Calu3 (cell line): ENCODE measurements at regions not wholly inside any gene's neighbourhood (a gene's known extent, or its start where the extent isn't known, plus 50 kb on each side); places are given as distances from the start of the nearest gene placed in this dataset.
"Not testable (repeated sequence)": the region's sequence is repeated elsewhere in the genome, so short reads cannot be mapped to it uniquely, and the experiment has no call there.

ENCODE experiments used
- BruUV-seq: library from RNA; stranded (reverse); fragments of 400-500 nt; replicated peaks from 2 replicates; lab custom pipeline; 2021; lab: Mats Ljungman, UMichigan
- CTCF ChIA-PET: fragments of 300-600 bp; sonication (Branson Sonifier 250); formaldehyde crosslinking; loops from one replicate; lab custom pipeline; 2022; ENCODE audit warnings: antibody characterized with exemption; lab: Charles Lee
- DNase-seq: peaks from one replicate; pipeline ENCODE4 v3.0.0; 2022
- H3K27ac Mint-ChIP-seq: one replicate; pipeline ENCODE4 v1.8.0; 2022; ENCODE audit warnings: mixed read lengths; ENCODE audit not compliant: unreplicated experiment
- H3K27me3 Mint-ChIP-seq: one replicate; pipeline ENCODE4 v1.8.0; 2022; ENCODE audit warnings: mixed read lengths; ENCODE audit not compliant: unreplicated experiment
- H3K36me3 Mint-ChIP-seq: one replicate; pipeline ENCODE4 v1.8.0; 2022; ENCODE audit warnings: mild to moderate bottlenecking, moderate library complexity, mixed read lengths; ENCODE audit not compliant: insufficient read depth, unreplicated experiment
- H3K4me1 Mint-ChIP-seq: one replicate; pipeline ENCODE4 v1.8.0; 2022; ENCODE audit warnings: mild to moderate bottlenecking, low read depth, mixed read lengths; ENCODE audit not compliant: unreplicated experiment
- H3K4me3 Mint-ChIP-seq: one replicate; pipeline ENCODE4 v1.8.0; 2022; ENCODE audit warnings: mild to moderate bottlenecking, low read depth, moderate library complexity, mixed read lengths; ENCODE audit not compliant: unreplicated experiment
- H3K9me3 Mint-ChIP-seq: one replicate; pipeline ENCODE4 v1.8.0; 2022; ENCODE audit warnings: low read depth, mixed read lengths; ENCODE audit not compliant: unreplicated experiment
- intact Hi-C: fragments of 100-400 bp; cut with micrococcal nuclease; formaldehyde crosslinking; loops from one replicate; pipeline ENCODE4 v1.10.0; 2022; ENCODE audit not compliant: unreplicated experiment
- TF ChIP-seq, protein P1 (sequence below): fragments of 200-600 bp; IDR thresholded peaks from one replicate; pipeline ENCODE4 v1.8.0; 2022; ENCODE audit warnings: antibody characterized with exemption; ENCODE audit not compliant: unreplicated experiment

DNA sequence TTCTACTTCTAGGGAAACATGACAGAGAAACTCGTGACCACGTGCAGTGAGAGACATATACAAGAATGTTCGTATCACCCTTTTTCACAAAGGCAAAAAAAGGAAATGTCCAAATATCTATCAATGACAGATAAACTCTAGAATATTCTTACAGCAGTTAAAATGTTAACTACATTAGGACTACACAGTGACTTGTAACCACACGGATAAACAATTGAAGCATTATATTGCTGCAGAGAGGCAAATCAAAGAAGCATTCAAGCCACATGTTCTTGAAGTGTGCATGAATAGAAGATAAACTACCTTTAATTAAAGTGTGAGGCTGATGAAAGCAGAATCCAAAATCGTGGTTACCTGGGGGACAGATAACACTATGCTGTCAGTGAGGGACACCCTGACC, 935.3 kb upstream of the KLHL29 start:
- no TSS peak for BruUV-seq
- Mint-ChIP-seq H3K36me3 (no peaks in the 10 kb centered on the region), H3K27ac (no peak overlapping the region), H3K4me3 (no peak overlapping the region), H3K27me3 (no peaks in the 10 kb centered on the region), H3K9me3 (peaks cover 3% of the 10 kb centered on the region), H3K4me1 (peaks cover 8% of the 10 kb centered on the region)
- intact Hi-C loops, result no loop called here
- TF ChIP-seq, protein P1, sequence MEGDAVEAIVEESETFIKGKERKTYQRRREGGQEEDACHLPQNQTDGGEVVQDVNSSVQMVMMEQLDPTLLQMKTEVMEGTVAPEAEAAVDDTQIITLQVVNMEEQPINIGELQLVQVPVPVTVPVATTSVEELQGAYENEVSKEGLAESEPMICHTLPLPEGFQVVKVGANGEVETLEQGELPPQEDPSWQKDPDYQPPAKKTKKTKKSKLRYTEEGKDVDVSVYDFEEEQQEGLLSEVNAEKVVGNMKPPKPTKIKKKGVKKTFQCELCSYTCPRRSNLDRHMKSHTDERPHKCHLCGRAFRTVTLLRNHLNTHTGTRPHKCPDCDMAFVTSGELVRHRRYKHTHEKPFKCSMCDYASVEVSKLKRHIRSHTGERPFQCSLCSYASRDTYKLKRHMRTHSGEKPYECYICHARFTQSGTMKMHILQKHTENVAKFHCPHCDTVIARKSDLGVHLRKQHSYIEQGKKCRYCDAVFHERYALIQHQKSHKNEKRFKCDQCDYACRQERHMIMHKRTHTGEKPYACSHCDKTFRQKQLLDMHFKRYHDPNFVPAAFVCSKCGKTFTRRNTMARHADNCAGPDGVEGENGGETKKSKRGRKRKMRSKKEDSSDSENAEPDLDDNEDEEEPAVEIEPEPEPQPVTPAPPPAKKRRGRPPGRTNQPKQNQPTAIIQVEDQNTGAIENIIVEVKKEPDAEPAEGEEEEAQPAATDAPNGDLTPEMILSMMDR, result no peak
- no peak for DNase-seq
- CTCF ChIA-PET, result no interaction called here

DNA sequence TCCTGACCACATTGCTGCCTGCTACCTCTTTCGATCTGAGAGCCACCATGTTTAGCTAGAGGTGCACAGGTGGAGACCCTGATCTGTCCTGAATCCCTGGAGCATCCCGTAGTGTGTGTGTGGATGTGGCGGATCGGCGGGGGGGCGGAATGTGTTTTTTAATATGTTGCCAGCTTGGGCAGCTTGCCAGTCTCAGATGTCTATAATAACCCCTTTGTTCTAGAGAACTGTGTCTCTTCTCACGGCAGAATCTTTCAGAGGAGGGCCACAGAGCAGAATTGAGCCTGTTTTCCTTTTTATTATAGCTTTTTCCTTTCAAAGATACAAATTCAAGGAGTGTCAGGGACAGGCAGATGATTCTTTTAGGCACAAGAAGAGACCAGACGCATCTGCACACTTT, 934.1 kb upstream of the KLHL29 start:
- Mint-ChIP-seq H3K27me3 (no peaks in the 10 kb centered on the region), H3K9me3 (no peaks in the 10 kb centered on the region), H3K4me3 (no peak overlapping the region), H3K27ac (no peak overlapping the region), H3K36me3 (no peaks in the 10 kb centered on the region), H3K4me1 (peaks cover 8% of the 10 kb centered on the region)
- CTCF ChIA-PET, result interaction anchor here (0.7 kb wide), 1 partner anchor 11 kb away, joined by 3 read pairs; no protein-coding TSS in a partner anchor
- no TSS peak for BruUV-seq
- intact Hi-C loops, result no loop called here
- TF ChIP-seq, protein P1, result no peak
- DNase-seq, result peak; percentile 1

- TF ChIP-seq, protein P1, result no peak
- no peak overlapping the region for H3K27ac Mint-ChIP-seq
- H3K9me3 Mint-ChIP-seq, result no peaks in the 10 kb centered on the region
- intact Hi-C loops, result no loop called here
- no peak overlapping the region for H3K4me3 Mint-ChIP-seq
- H3K4me1 Mint-ChIP-seq, result peaks cover 8% of the 10 kb centered on the region
- DNase-seq, result no peak
- no peaks in the 10 kb centered on the region for H3K27me3 Mint-ChIP-seq
- no TSS peak for BruUV-seq
- H3K36me3 Mint-ChIP-seq, result no peaks in the 10 kb centered on the region
- CTCF ChIA-PET, result no interaction called here
Measured at GRCh38 chr2:22454826-22455485, 930.0 kb upstream of the KLHL29 start.

DNA sequence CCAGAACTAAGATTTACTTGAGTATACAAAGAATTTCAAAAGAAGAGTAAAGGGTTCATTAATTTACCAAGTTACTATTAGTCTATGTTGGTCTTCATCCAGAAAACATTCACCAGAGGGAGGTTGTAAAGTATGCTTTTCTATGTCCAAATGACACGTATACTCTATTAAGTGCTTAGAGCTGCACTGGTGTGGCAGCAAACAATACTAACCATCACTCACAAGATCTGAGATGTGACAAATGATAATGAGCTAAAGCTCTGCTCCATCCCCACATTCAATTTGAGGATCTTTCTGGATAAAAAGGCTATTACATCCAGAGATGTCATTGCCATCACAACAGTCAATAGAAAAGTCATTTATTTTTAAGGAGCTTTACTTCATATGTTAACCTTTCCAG, 926.5 kb upstream of the KLHL29 start:
- no peaks in the 10 kb centered on the region for H3K36me3 Mint-ChIP-seq
- H3K4me3 Mint-ChIP-seq, result no peak overlapping the region
- BruUV-seq, result no TSS peak
- H3K27ac Mint-ChIP-seq, result no peak overlapping the region
- no peak for DNase-seq
- no peaks in the 10 kb centered on the region for H3K27me3 Mint-ChIP-seq
- no peaks in the 10 kb centered on the region for H3K4me1 Mint-ChIP-seq
- TF ChIP-seq, protein P1, result no peak
- CTCF ChIA-PET, result no interaction called here
- H3K9me3 Mint-ChIP-seq, result no peaks in the 10 kb centered on the region
- intact Hi-C loops, result no loop called here

GRCh38 chr2:22475103-22475502, 909.9 kb upstream of the KLHL29 start:
- peaks cover 11% of the 10 kb centered on the region for H3K27me3 Mint-ChIP-seq
- H3K4me3 Mint-ChIP-seq, H3K4me1 Mint-ChIP-seq, DNase-seq, H3K27ac Mint-ChIP-seq, intact Hi-C loops, CTCF ChIA-PET, H3K9me3 Mint-ChIP-seq, H3K36me3 Mint-ChIP-seq, BruUV-seq: not testable (repeated sequence)
